ENCODE measurements at regions not wholly inside any gene's neighbourhood (a gene's known extent, or its start where the extent isn't known, plus 50 kb on each side); places are given as distances from the start of the nearest gene placed in this dataset.

DNA sequence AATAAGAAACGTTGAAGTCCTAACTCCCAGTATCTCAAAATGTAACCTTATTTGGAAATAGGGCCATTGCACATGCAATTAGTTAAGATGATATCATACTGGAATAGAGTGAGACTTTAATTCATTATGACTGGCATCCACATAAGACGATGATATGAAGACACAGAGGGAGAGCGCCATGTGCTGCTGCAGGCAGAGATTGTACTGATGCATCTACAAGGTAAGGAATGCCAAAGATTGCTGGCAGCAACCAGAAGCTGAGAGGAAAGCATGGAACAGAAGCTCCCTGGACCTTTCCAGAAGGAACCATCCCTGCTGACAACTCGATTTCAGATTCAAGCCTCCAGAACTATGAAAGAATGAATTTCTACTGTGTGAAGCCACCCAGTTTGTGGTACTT is 697.0 kb upstream of the INTU start:
- no peak for TF ChIP-seq POLR2A (IDR thresholded peaks at IDR 0.05)
- TF ChIP-seq, protein P1, sequence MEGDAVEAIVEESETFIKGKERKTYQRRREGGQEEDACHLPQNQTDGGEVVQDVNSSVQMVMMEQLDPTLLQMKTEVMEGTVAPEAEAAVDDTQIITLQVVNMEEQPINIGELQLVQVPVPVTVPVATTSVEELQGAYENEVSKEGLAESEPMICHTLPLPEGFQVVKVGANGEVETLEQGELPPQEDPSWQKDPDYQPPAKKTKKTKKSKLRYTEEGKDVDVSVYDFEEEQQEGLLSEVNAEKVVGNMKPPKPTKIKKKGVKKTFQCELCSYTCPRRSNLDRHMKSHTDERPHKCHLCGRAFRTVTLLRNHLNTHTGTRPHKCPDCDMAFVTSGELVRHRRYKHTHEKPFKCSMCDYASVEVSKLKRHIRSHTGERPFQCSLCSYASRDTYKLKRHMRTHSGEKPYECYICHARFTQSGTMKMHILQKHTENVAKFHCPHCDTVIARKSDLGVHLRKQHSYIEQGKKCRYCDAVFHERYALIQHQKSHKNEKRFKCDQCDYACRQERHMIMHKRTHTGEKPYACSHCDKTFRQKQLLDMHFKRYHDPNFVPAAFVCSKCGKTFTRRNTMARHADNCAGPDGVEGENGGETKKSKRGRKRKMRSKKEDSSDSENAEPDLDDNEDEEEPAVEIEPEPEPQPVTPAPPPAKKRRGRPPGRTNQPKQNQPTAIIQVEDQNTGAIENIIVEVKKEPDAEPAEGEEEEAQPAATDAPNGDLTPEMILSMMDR (IDR thresholded peaks at IDR 0.05 in 4 of 5, conservative IDR thresholded peaks at IDR 0.05 in 1 of 5) = no peak
- no peak overlapping the region for H3K27ac ChIP-seq
- H3K4me1 ChIP-seq = no peaks in the 10 kb centered on the region
- intact Hi-C loops (cut with DNase I; ENCODE audit: low total_unique reads) (no loop called here), in situ Hi-C loops (cut with MboI; ENCODE audit: low sequenced_read_pairs in 4 of 4) (no loop called here)
- DNase-seq (no peak), ATAC-seq (no peak)
- H3K27me3 ChIP-seq = no peaks in the 10 kb centered on the region
- H3K9me3 ChIP-seq = no peaks in the 10 kb centered on the region
- H3K36me3 ChIP-seq = no peaks in the 10 kb centered on the region
- no peak overlapping the region for H3K4me3 ChIP-seq

GRCh38 chr4:126937342-126937741 is 695.4 kb upstream of the INTU start:
- TF ChIP-seq, protein P1 (IDR thresholded peaks at IDR 0.05 in 4 of 5, conservative IDR thresholded peaks at IDR 0.05 in 1 of 5) = no peak
- no peak for TF ChIP-seq POLR2A (IDR thresholded peaks at IDR 0.05)
- Histone ChIP-seq H3K9me3 (no peaks in the 10 kb centered on the region), H3K36me3 (no peaks in the 10 kb centered on the region), H3K4me3 (no peak overlapping the region), H3K27me3 (no peaks in the 10 kb centered on the region), H3K4me1 (no peaks in the 10 kb centered on the region), H3K27ac (no peak overlapping the region)
- DNase-seq (no peak), ATAC-seq (no peak)
- in situ Hi-C loops (cut with MboI; ENCODE audit: low sequenced_read_pairs in 4 of 4) = no loop called here
- intact Hi-C loops (cut with DNase I; ENCODE audit: low total_unique reads) = no loop called here

DNA sequence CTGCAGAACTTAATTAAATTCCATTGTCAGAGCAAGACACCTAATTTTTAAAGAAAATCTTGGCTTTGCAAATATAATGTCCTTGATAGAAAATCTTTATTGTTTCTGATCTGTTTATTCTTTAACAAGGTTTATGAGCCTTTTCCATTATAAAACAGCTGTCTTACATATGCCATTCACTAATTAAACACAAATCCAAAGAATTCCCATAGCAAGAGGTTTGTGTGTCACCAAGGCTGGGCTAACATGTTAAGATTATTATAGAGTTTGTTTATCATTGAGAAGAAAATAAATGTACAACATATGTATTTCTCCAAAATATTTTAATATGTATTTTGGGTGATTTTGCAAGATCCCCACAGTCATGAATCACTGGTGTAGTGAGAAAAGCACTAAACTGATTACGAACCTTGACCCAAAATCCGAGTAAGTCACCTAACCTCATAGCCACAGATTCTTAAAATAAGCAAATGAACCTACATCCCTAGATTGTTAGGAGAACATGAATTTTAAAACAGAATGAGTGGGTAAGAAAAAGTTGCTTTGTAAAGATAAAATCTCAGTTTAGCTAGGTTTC is 694.8 kb upstream of the INTU start:
- in situ Hi-C loops (cut with MboI; ENCODE audit: low sequenced_read_pairs in 4 of 4) (no loop called here), intact Hi-C loops (cut with DNase I; ENCODE audit: low total_unique reads) (no loop called here)
- no peak overlapping the region for H3K4me3 ChIP-seq
- no peak for ATAC-seq
- H3K36me3 ChIP-seq = no peaks in the 10 kb centered on the region
- TF ChIP-seq POLR2A (IDR thresholded peaks at IDR 0.05) = no peak
- TF ChIP-seq, protein P1 (IDR thresholded peaks at IDR 0.05 in 4 of 5, conservative IDR thresholded peaks at IDR 0.05 in 1 of 5) = no peak
- H3K27me3 ChIP-seq = no peaks in the 10 kb centered on the region
- H3K4me1 ChIP-seq = no peaks in the 10 kb centered on the region
- no peak for DNase-seq
- H3K27ac ChIP-seq = no peak overlapping the region
- no peaks in the 10 kb centered on the region for H3K9me3 ChIP-seq

DNA sequence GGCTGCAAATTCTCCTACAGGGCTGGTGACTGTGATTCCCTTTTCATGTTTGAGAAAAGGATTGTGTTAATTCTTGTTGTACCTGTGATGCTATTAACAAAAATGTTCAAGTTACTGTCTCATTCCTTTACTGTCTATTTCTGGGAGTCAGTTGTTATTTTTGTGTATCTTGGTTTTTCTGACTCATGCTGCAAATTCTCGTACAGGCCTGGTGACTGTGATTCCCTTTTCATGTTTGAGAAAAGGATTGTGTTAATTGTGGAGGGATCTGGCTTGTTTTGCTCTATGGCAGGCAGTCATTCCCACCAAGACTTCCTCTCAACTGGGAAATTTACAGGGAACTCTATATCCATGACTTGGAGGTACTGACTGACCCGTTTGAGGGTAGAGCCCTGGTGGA is 693.4 kb upstream of the INTU start:
- Histone ChIP-seq H3K27ac (no peak overlapping the region), H3K27me3 (no peaks in the 10 kb centered on the region), H3K4me1 (no peaks in the 10 kb centered on the region), H3K4me3 (no peak overlapping the region), H3K9me3 (no peaks in the 10 kb centered on the region), H3K36me3 (no peaks in the 10 kb centered on the region)
- intact Hi-C loops (cut with DNase I; ENCODE audit: low total_unique reads) = no loop called here
- in situ Hi-C loops (cut with MboI; ENCODE audit: low sequenced_read_pairs in 4 of 4) = no loop called here
- DNase-seq (no peak), ATAC-seq (no peak)
- no peak for TF ChIP-seq POLR2A (IDR thresholded peaks at IDR 0.05)
- TF ChIP-seq, protein P1 (IDR thresholded peaks at IDR 0.05 in 4 of 5, conservative IDR thresholded peaks at IDR 0.05 in 1 of 5) = no peak

DNA sequence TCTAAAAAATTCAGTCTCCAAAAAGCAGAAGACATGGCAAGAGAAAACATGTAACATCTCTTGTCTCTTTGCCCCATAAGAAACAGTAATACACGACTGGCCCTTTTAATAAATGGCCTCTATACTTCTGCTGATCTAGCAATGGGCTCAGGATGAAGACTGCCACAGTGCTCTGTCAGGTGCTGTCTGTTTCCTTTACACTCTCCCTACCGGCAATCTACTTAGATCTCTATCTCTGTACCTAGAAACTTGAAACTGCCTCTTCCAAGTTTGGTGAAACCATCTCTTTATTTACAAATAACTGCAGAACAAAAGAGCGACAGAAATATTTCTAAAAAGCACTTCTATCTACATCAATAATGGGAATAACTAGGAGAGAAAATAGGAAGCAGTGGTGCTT is 685.2 kb upstream of the INTU start:
- no peak overlapping the region for H3K27ac ChIP-seq
- H3K36me3 ChIP-seq = no peaks in the 10 kb centered on the region
- H3K4me3 ChIP-seq = no peak overlapping the region
- intact Hi-C loops (cut with DNase I; ENCODE audit: low total_unique reads) = no loop called here
- TF ChIP-seq, protein P1 (IDR thresholded peaks at IDR 0.05 in 4 of 5, conservative IDR thresholded peaks at IDR 0.05 in 1 of 5) = no peak
- TF ChIP-seq POLR2A (IDR thresholded peaks at IDR 0.05) = no peak
- no peaks in the 10 kb centered on the region for H3K27me3 ChIP-seq
- no peaks in the 10 kb centered on the region for H3K9me3 ChIP-seq
- ATAC-seq (no peak), DNase-seq (no peak)
- H3K4me1 ChIP-seq = no peaks in the 10 kb centered on the region
- in situ Hi-C loops (cut with MboI; ENCODE audit: low sequenced_read_pairs in 4 of 4) = no loop called here
